Brain microvascular endothelial cell (primary cell): ENCODE measurements at regions not wholly inside any gene's neighbourhood (a gene's known extent, or its start where the extent isn't known, plus 50 kb on each side); places are given as distances from the start of the nearest gene placed in this dataset.
A peak's percentile ranks its signal among the peaks of the same experiment; 100 is the strongest.

Experiments used
- DNase-seq: peaks from one replicate; pipeline ENCODE4 v3.0.0-alpha.2; 2020
- H3K27ac ChIP-seq: fragments of 250-450 bp; sonication (Bioruptor Pico); 2 replicates; pipeline ENCODE4 v1.5.1; 2020; ENCODE audit warnings: mild to moderate bottlenecking, moderate library complexity
- H3K27me3 ChIP-seq: fragments of 250-450 bp; sonication (Bioruptor Pico); replicated peaks from 2 replicates; pipeline ENCODE4 v1.5.1; 2020; ENCODE audit warnings: mild to moderate bottlenecking
- H3K36me3 ChIP-seq: fragments of 250-450 bp; sonication (Bioruptor Pico); replicated peaks from 2 replicates; pipeline ENCODE4 v1.5.1; 2020; ENCODE audit warnings: mild to moderate bottlenecking
- H3K4me3 ChIP-seq: 2 replicates; pipeline ENCODE4 v1.5.1; 2011; ENCODE audit warnings: low read depth, mild to moderate bottlenecking, control low read depth, low read length, moderate library complexity
- CTCF ChIP-seq: IDR thresholded peaks from 2 replicates; pipeline ENCODE4 v1.5.1; 2011; ENCODE audit warnings: low read depth, mild to moderate bottlenecking, moderate library complexity, low read length, control low read depth, inconsistent platforms; ENCODE audit errors: missing control alignments
- in situ Hi-C: cut with HindIII; loops from 2 replicates; pipeline ENCODE4 v1.10.0; 2017; ENCODE audit warnings: low sequenced_read_pairs, low pct_ligation_motif_present

- in situ Hi-C loops = no loop called here
- DNase-seq = peak; percentile 30
- Histone ChIP-seq H3K36me3 (no peaks in the 10 kb centered on the region), H3K27me3 (no peaks in the 10 kb centered on the region), H3K27ac (peak overlapping the region; percentile 28), H3K4me3 (no peak overlapping the region)
- no peak for TF ChIP-seq CTCF
These were observed 161.0 kb downstream of the KCTD12 start for GRCh38 chr13:76725211-76725610.

DNA sequence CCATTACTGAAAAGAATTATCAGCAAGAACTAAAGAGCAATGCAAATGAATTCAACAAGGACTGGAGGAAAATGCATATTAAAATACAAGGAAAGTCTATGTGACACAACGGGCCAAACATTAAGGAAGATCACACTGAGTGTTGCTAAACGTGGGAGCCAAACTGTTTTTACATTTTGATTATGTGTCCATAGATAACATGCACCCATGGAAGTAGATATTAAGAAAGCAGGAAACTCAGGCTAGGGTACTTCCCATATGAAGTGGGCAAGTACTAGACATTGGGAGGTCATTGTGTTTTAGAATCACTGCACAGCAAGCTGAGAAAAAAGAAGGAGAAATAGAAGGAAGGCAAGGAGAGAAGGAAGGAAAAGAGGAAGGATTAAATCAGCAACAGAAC, 161.8 kb downstream of the KCTD12 start:
- Histone ChIP-seq H3K4me3 (no peak overlapping the region), H3K36me3 (no peaks in the 10 kb centered on the region), H3K27ac (peak overlapping the region; percentile 60), H3K27me3 (no peaks in the 10 kb centered on the region)
- in situ Hi-C loops = no loop called here
- no peak for TF ChIP-seq CTCF
- no peak for DNase-seq

- peak; percentile 92 for DNase-seq
- H3K27me3 ChIP-seq = no peaks in the 10 kb centered on the region
- peak overlapping the region; percentile 77 for H3K27ac ChIP-seq
- in situ Hi-C loops = no loop called here
- H3K4me3 ChIP-seq = no peak overlapping the region
- no peak for TF ChIP-seq CTCF
- H3K36me3 ChIP-seq = no peaks in the 10 kb centered on the region
These were observed 162.5 kb downstream of the KCTD12 start for GRCh38 chr13:76723551-76724232.

GRCh38 chr13:76722782-76723181, 163.4 kb downstream of the KCTD12 start:
- H3K27ac ChIP-seq = peak overlapping the region; percentile 77
- H3K4me3 ChIP-seq = no peak overlapping the region
- no peaks in the 10 kb centered on the region for H3K36me3 ChIP-seq
- in situ Hi-C loops = no loop called here
- no peaks in the 10 kb centered on the region for H3K27me3 ChIP-seq
- TF ChIP-seq CTCF = no peak
- no peak for DNase-seq

DNA sequence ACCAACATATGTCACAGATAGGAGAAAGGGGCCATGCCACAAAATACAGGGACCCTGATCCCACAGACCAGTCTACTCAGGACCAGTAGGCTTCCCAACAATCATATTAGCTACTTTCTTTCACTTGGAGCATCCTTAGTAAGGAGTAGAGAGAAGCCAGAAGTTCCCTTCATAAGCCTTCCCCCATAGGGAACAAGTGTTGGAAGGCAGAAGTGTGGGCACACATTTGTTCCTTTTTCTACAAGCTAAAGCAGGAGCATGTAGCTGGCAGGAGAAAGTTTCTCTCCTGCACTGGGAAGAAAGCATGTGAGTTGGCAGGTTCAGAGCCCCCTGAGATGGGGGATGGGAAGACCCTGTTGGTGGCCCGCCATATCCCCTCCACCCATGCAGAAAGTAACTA, 165.4 kb downstream of the KCTD12 start:
- H3K4me3 ChIP-seq = no peak overlapping the region
- H3K36me3 ChIP-seq = no peaks in the 10 kb centered on the region
- in situ Hi-C loops = no loop called here
- no peaks in the 10 kb centered on the region for H3K27me3 ChIP-seq
- H3K27ac ChIP-seq = no peak overlapping the region
- no peak for TF ChIP-seq CTCF
- no peak for DNase-seq

GRCh38 chr13:76720416-76720815, 165.8 kb downstream of the KCTD12 start:
- Histone ChIP-seq H3K27me3 (no peaks in the 10 kb centered on the region), H3K27ac (no peak overlapping the region), H3K4me3 (no peak overlapping the region), H3K36me3 (no peaks in the 10 kb centered on the region)
- no peak for DNase-seq
- in situ Hi-C loops = no loop called here
- no peak for TF ChIP-seq CTCF
